Right lobe of liver (tissue), 4 donors: ENCODE measurements at regions not wholly inside any gene's neighbourhood (a gene's known extent, or its start where the extent isn't known, plus 50 kb on each side); places are given as distances from the start of the nearest gene placed in this dataset.

Source experiments
- CTCF ChIP-seq, 4 donors: fragments of 200-600 bp in 3 of 4; fragments of 450-650 bp in 1 of 4; IDR thresholded peaks; one replicate each; pipeline versions ENCODE4 v1.5.1 to v1.8.0; 2016 to 2022; ENCODE audit warnings: antibody characterized with exemption in 4 of 4, mild to moderate bottlenecking in 2 of 4
- POLR2A ChIP-seq: fragments of 450-650 bp; IDR thresholded peaks from one replicate; pipeline ENCODE4 v1.6.1; 2017; ENCODE audit warnings: antibody characterized with exemption, mild to moderate bottlenecking
- donor health status: DM: no; HTN: no; CAD: no.
- donor health status: DM: no; HTN: no; CAD: no.
- donor health status: DM: no; HTN: yes; CAD: no.

GRCh38 chr5:6868575-6869215, 155.5 kb downstream of the TENT4A start:
- TF ChIP-seq CTCF (IDR thresholded peaks at IDR 0.05) (no peak), POLR2A (no peak)
